GM23248 (cell line): ENCODE measurements at regions not wholly inside any gene's neighbourhood (a gene's known extent, or its start where the extent isn't known, plus 50 kb on each side); places are given as distances from the start of the nearest gene placed in this dataset.

Experiments
- DNase-seq: peaks from one replicate; pipeline ENCODE4 v3.0.0-alpha.2; 2015
- H2AFZ ChIP-seq: fragments of 200-600 bp; sonication (generic); 2 replicates; pipeline ENCODE4 v1.6.1; 2016; ENCODE audit warnings: antibody characterized with exemption
- H3F3A ChIP-seq: fragments of 200-600 bp; sonication (generic); 2 replicates; pipeline ENCODE4 v1.6.1; 2016; ENCODE audit warnings: mild to moderate bottlenecking, antibody characterized with exemption, mixed run types; ENCODE audit not compliant: insufficient read depth
- H3K27ac ChIP-seq: fragments of 200-600 bp; sonication (generic); 2 replicates; pipeline ENCODE4 v1.5.1; 2016; ENCODE audit warnings: mild to moderate bottlenecking
- H3K27me3 ChIP-seq: fragments of 200-600 bp; sonication (generic); replicated peaks from 2 replicates; pipeline ENCODE4 v1.6.1; 2016; ENCODE audit warnings: mild to moderate bottlenecking; ENCODE audit not compliant: insufficient read depth
- H3K36me3 ChIP-seq: fragments of 200-600 bp; sonication (generic); 2 replicates; pipeline ENCODE4 v1.6.1; 2016; ENCODE audit warnings: low read depth, mild to moderate bottlenecking
- H3K4me1 ChIP-seq: fragments of 200-600 bp; sonication (generic); 2 replicates; pipeline ENCODE4 v1.6.1; 2016; ENCODE audit warnings: mild to moderate bottlenecking; ENCODE audit not compliant: insufficient read depth
- H3K4me2 ChIP-seq: fragments of 200-600 bp; sonication (generic); one replicate; pipeline ENCODE4 v1.6.1; 2016; ENCODE audit warnings: mild to moderate bottlenecking; ENCODE audit not compliant: unreplicated experiment
- H3K4me3 ChIP-seq: fragments of 200-600 bp; sonication (generic); 2 replicates; pipeline ENCODE4 v1.5.1; 2016; ENCODE audit warnings: mild to moderate bottlenecking
- H3K79me2 ChIP-seq: fragments of 200-600 bp; sonication (generic); 2 replicates; pipeline ENCODE4 v1.6.1; 2016; ENCODE audit warnings: mild to moderate bottlenecking; ENCODE audit not compliant: insufficient read depth
- H3K9ac ChIP-seq: fragments of 200-600 bp; sonication (generic); 2 replicates; pipeline ENCODE4 v1.6.1; 2016; ENCODE audit warnings: mild to moderate bottlenecking
- H3K9me2 ChIP-seq: fragments of 200-600 bp; sonication (generic); 2 replicates; pipeline ENCODE4 v1.6.1; 2016; ENCODE audit warnings: mixed run types, mild to moderate bottlenecking, moderate library complexity; ENCODE audit not compliant: insufficient read depth
- H3K9me3 ChIP-seq: fragments of 200-600 bp; sonication (generic); one replicate; pipeline ENCODE4 v1.6.1; 2017; ENCODE audit warnings: low read depth
- H4K20me1 ChIP-seq: fragments of 200-600 bp; sonication (generic); 2 replicates; pipeline ENCODE4 v1.6.0; 2016; ENCODE audit not compliant: insufficient read depth
- EZH2 ChIP-seq: fragments of 200-600 bp; sonication (generic); IDR thresholded peaks from 2 replicates; pipeline ENCODE4 v1.6.1; 2018; ENCODE audit warnings: antibody characterized with exemption, mild to moderate bottlenecking; ENCODE audit not compliant: insufficient read depth, poor library complexity, severe bottlenecking
- EZH2phosphoT487 ChIP-seq: fragments of 200-600 bp; sonication (generic); IDR thresholded peaks from 2 replicates; pipeline ENCODE4 v1.6.1; 2018; ENCODE audit warnings: antibody characterized with exemption, moderate library complexity, mild to moderate bottlenecking, low read depth; ENCODE audit not compliant: insufficient read depth
- whole genome bisulfite sequencing, 2 experiments: methylation state at CpG; one replicate each; pipeline ENCODE4 v1.1.6; 2015 to 2017; ENCODE audit warnings: low lambda C conversion rate in 2 of 2, low coverage in 1 of 2; ENCODE audit errors: missing lambda C conversion rate in 2 of 2; 5-methylcytosine and 5-hydroxymethylcytosine counted together
- in situ Hi-C: fragments of 300-500 bp; cut with MboI; formaldehyde crosslinking; loops from 2 replicates; pipeline ENCODE4 v1.15.0; 2020

GRCh38 chr5:179410291-179411160 lies 65.3 kb upstream of the ADAMTS2 start:
- Histone ChIP-seq H3K36me3 (no peaks in the 10 kb centered on the region), H3K4me1 (no peaks in the 10 kb centered on the region), H3K9me2 (no peaks in the 10 kb centered on the region), H4K20me1 (no peaks in the 10 kb centered on the region), H3K9ac (no peak overlapping the region), H3K4me3 (no peak overlapping the region), H3K27me3 (peaks cover 6% of the 10 kb centered on the region; the same call in 1 of the 2 replicates), H3K9me3 (no peaks in the 10 kb centered on the region), H3F3A (no peaks in the 10 kb centered on the region), H3K4me2 (no peak overlapping the region), H3K79me2 (no peaks in the 10 kb centered on the region), H3K27ac (no peak overlapping the region), H2AFZ (no peak overlapping the region)
- no peak for TF ChIP-seq EZH2
- TF ChIP-seq EZH2phosphoT487 = no peak
- DNase-seq = no peak
- WGBS, 2 experiments = 78 to 80% methylated on average over 25 to 27 of the region's 27 CpGs
- in situ Hi-C loops = no loop called here

- Histone ChIP-seq H3F3A (no peaks in the 10 kb centered on the region), H3K79me2 (no peaks in the 10 kb centered on the region), H3K4me1 (no peaks in the 10 kb centered on the region), H3K36me3 (no peaks in the 10 kb centered on the region), H3K9me3 (no peaks in the 10 kb centered on the region), H3K4me3 (no peak overlapping the region), H4K20me1 (no peaks in the 10 kb centered on the region), H3K4me2 (no peak overlapping the region), H3K27ac (no peak overlapping the region), H2AFZ (no peak overlapping the region), H3K9me2 (no peaks in the 10 kb centered on the region), H3K27me3 (peaks cover 6% of the 10 kb centered on the region; the same call in 1 of the 2 replicates), H3K9ac (no peak overlapping the region)
- WGBS, 2 experiments = 74 to 90% methylated on average over 7 of the region's 7 CpGs
- DNase-seq = no peak
- TF ChIP-seq EZH2 = no peak
- TF ChIP-seq EZH2phosphoT487 = no peak
- in situ Hi-C loops = no loop called here
Measured at GRCh38 chr5:179409806-179410205, 64.5 kb upstream of the ADAMTS2 start.

- no peaks in the 10 kb centered on the region for H3K4me1 ChIP-seq
- TF ChIP-seq EZH2phosphoT487 = no peak
- in situ Hi-C loops = no loop called here
- no peak overlapping the region for H3K4me3 ChIP-seq
- peaks cover 6% of the 10 kb centered on the region; the same call in 1 of the 2 replicates for H3K27me3 ChIP-seq
- no peak overlapping the region for H3K4me2 ChIP-seq
- H3K27ac ChIP-seq = no peak overlapping the region
- H3K9me2 ChIP-seq = no peaks in the 10 kb centered on the region
- no peaks in the 10 kb centered on the region for H3K79me2 ChIP-seq
- H2AFZ ChIP-seq = no peak overlapping the region
- no peak overlapping the region for H3K9ac ChIP-seq
- H4K20me1 ChIP-seq = no peaks in the 10 kb centered on the region
- no peak for DNase-seq
- no peaks in the 10 kb centered on the region for H3F3A ChIP-seq
- no peaks in the 10 kb centered on the region for H3K9me3 ChIP-seq
- WGBS, 2 experiments = 79% methylated on average over 8 to 19 of the region's 19 CpGs
- H3K36me3 ChIP-seq = no peaks in the 10 kb centered on the region
Measured at GRCh38 chr5:179408611-179409010, 63.4 kb upstream of the ADAMTS2 start.

- in situ Hi-C loops = no loop called here
- Histone ChIP-seq H3K27ac (no peak overlapping the region), H3K79me2 (no peaks in the 10 kb centered on the region), H3K36me3 (no peaks in the 10 kb centered on the region), H3K9me3 (no peaks in the 10 kb centered on the region), H3K4me1 (no peaks in the 10 kb centered on the region), H3K9ac (no peak overlapping the region), H2AFZ (no peak overlapping the region), H3K4me3 (no peak overlapping the region), H3K9me2 (no peaks in the 10 kb centered on the region), H4K20me1 (no peaks in the 10 kb centered on the region), H3K27me3 (peaks cover 6% of the 10 kb centered on the region; the same call in 1 of the 2 replicates), H3K4me2 (no peak overlapping the region), H3F3A (no peaks in the 10 kb centered on the region)
- WGBS, 2 experiments = 37 to 38% methylated on average over 14 to 16 of the region's 16 CpGs
- TF ChIP-seq EZH2phosphoT487 = no peak
- TF ChIP-seq EZH2 = no peak
- DNase-seq = peak; percentile 57
Measured at GRCh38 chr5:179407191-179408175, 62.2 kb upstream of the ADAMTS2 start.
